Natural killer cell (primary cell): ENCODE measurements at regions not wholly inside any gene's neighbourhood (a gene's known extent, or its start where the extent isn't known, plus 50 kb on each side); places are given as distances from the start of the nearest gene placed in this dataset.
"Not testable (repeated sequence)": the region's sequence is repeated elsewhere in the genome, so short reads cannot be mapped to it uniquely, and the experiment has no call there.

Experiments
- ATAC-seq, 3 donors: fragments of 150-1000 bp in 2 of 3; fragments of 200-7000 bp in 1 of 3; cut with Tn5 transposase; 1 replicate in 1 of 3; 2 replicates in 2 of 3; pipeline ENCODE4 v1.10.0; 2021; ENCODE audit warnings: mild to moderate bottlenecking in 2 of 3, moderate library complexity in 2 of 3
- DNase-seq, 2 donors: peaks; one replicate each; pipeline versions ENCODE4 v3.0.0 to v3.0.0-alpha.2; 2013 to 2021; ENCODE audit warnings: mixed read lengths in 1 of 2
- H3K27ac ChIP-seq: one replicate; pipeline ENCODE4 v1.5.1; 2013; ENCODE audit warnings: mild to moderate bottlenecking, low read length
- H3K27me3 ChIP-seq: one replicate; pipeline ENCODE4 v1.6.1; 2013; ENCODE audit warnings: low read length; ENCODE audit not compliant: control insufficient read depth, insufficient read depth
- H3K36me3 ChIP-seq: one replicate; pipeline ENCODE4 v1.6.1; 2013; ENCODE audit warnings: low read length; ENCODE audit not compliant: control insufficient read depth, insufficient read depth
- H3K4me1 ChIP-seq: one replicate; pipeline ENCODE4 v1.6.1; 2013; ENCODE audit warnings: low read length; ENCODE audit not compliant: control insufficient read depth, insufficient read depth
- H3K4me3 ChIP-seq: one replicate; pipeline ENCODE4 v1.5.1; 2013; ENCODE audit warnings: low read length
- H3K9me3 ChIP-seq: one replicate; pipeline ENCODE4 v1.6.1; 2013; ENCODE audit warnings: low read length; ENCODE audit not compliant: control insufficient read depth, insufficient read depth
- H3K27ac Mint-ChIP-seq, 2 donors: one replicate each; pipeline ENCODE4 v1.8.0; 2022; ENCODE audit warnings: mild to moderate bottlenecking in 2 of 2, mixed read lengths in 2 of 2, moderate library complexity in 1 of 2
- H3K27me3 Mint-ChIP-seq, 2 donors: one replicate each; pipeline ENCODE4 v1.8.0; 2022; ENCODE audit warnings: low read depth in 2 of 2, mixed read lengths in 2 of 2
- H3K36me3 Mint-ChIP-seq: one replicate; pipeline ENCODE4 v1.8.0; 2022; ENCODE audit warnings: mixed read lengths
- H3K4me1 Mint-ChIP-seq, 2 donors: one replicate each; pipeline ENCODE4 v1.8.0; 2022; ENCODE audit warnings: mixed read lengths in 2 of 2
- H3K4me3 Mint-ChIP-seq: one replicate; pipeline ENCODE4 v1.8.0; 2022; ENCODE audit warnings: mild to moderate bottlenecking, moderate library complexity, mixed read lengths
- H3K9me3 Mint-ChIP-seq, 2 donors: one replicate each; pipeline ENCODE4 v1.8.0; 2022; ENCODE audit warnings: mixed read lengths in 2 of 2
- WGBS: methylation state at CpG from one replicate; pipeline ENCODE4 v1.1.7; 2013; ENCODE audit warnings: missing lambda C conversion rate; ENCODE audit not compliant: insufficient coverage; 5-methylcytosine and 5-hydroxymethylcytosine counted together
- intact Hi-C: fragments of 100-400 bp; cut with micrococcal nuclease; formaldehyde crosslinking; loops from one replicate; pipeline ENCODE4 v1.14.2; 2022
- TF ChIP-seq, protein P1 (sequence below): fragments of 200-600 bp; IDR thresholded peaks from one replicate; pipeline ENCODE4 v1.8.0; 2022; ENCODE audit warnings: antibody characterized with exemption

DNA sequence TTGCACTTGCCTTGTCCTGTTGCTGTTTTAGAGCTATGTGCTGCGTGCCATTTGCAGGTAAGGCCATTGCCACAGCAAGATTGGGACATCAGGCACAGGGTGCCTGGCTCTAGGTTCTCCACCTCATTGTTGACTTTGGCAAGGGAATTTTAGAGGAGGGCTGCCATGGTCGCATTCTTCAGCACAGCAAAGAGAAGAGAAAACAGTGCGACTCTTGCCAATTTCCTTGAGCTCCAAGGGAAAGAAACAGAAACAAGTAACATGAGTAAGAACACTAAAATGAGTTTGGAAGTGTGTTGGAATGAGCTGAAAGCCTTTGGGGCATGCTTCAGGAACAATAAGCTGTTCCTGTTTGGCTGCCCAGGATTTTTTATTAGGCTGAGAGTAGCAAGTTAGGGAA lies 188.1 kb upstream of the IL12B start:
- WGBS = 91% methylated on average over 3 of the region's 3 CpGs
- Histone ChIP-seq H3K4me1 (no peaks in the 10 kb centered on the region), H3K27ac (no peak overlapping the region), H3K4me3 (no peak overlapping the region), H3K9me3 (no peaks in the 10 kb centered on the region), H3K36me3 (no peaks in the 10 kb centered on the region), H3K27me3 (no peaks in the 10 kb centered on the region)
- no peaks in the 10 kb centered on the region for H3K36me3 Mint-ChIP-seq
- TF ChIP-seq, protein P1, sequence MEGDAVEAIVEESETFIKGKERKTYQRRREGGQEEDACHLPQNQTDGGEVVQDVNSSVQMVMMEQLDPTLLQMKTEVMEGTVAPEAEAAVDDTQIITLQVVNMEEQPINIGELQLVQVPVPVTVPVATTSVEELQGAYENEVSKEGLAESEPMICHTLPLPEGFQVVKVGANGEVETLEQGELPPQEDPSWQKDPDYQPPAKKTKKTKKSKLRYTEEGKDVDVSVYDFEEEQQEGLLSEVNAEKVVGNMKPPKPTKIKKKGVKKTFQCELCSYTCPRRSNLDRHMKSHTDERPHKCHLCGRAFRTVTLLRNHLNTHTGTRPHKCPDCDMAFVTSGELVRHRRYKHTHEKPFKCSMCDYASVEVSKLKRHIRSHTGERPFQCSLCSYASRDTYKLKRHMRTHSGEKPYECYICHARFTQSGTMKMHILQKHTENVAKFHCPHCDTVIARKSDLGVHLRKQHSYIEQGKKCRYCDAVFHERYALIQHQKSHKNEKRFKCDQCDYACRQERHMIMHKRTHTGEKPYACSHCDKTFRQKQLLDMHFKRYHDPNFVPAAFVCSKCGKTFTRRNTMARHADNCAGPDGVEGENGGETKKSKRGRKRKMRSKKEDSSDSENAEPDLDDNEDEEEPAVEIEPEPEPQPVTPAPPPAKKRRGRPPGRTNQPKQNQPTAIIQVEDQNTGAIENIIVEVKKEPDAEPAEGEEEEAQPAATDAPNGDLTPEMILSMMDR = no peak
- no peak overlapping the region for H3K27ac Mint-ChIP-seq
- no peak for DNase-seq
- peaks cover 6 to 7% of the 10 kb centered on the region in 2 donors for H3K4me1 Mint-ChIP-seq
- no peak for ATAC-seq
- no peak overlapping the region for H3K4me3 Mint-ChIP-seq
- intact Hi-C loops = no loop called here
- peaks cover 13 to 17% of the 10 kb centered on the region in 2 donors for H3K27me3 Mint-ChIP-seq
- H3K9me3 Mint-ChIP-seq = no peaks in the 10 kb centered on the region

DNA sequence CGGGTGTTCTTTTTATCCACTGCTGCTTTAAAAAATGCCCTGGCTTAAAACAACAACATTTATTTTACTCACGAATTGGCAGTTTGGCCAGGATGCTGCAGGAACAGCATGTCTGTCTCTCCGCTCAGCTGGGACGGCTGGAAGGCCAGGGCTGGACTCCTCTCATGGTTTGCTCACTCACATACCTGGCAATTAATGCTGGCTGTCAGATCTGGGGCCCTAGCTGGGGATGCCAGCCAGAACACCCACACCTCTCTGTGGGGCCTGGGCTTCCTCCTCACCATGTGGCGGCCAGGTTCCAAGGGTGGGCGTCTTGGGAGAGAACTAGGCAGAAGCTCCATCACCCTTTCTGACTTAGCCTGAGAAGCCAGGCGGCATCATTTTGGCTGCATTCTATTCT lies 189.1 kb upstream of the IL12B start:
- no peak overlapping the region for H3K27ac Mint-ChIP-seq
- no peak overlapping the region for H3K27ac ChIP-seq
- intact Hi-C loops = no loop called here
- no peaks in the 10 kb centered on the region for H3K36me3 ChIP-seq
- no peaks in the 10 kb centered on the region for H3K36me3 Mint-ChIP-seq
- 75% methylated on average over 7 of the region's 7 CpGs for WGBS
- no peaks in the 10 kb centered on the region for H3K27me3 ChIP-seq
- TF ChIP-seq, protein P1 = no peak
- no peaks in the 10 kb centered on the region for H3K4me1 ChIP-seq
- DNase-seq = no peak
- no peaks in the 10 kb centered on the region for H3K9me3 Mint-ChIP-seq
- H3K27me3 Mint-ChIP-seq = peaks cover 10 to 17% of the 10 kb centered on the region in 2 donors
- ATAC-seq = no peak
- H3K9me3 ChIP-seq = no peaks in the 10 kb centered on the region
- H3K4me3 Mint-ChIP-seq = no peak overlapping the region
- H3K4me1 Mint-ChIP-seq = peaks cover 6 to 7% of the 10 kb centered on the region in 2 donors
- no peak overlapping the region for H3K4me3 ChIP-seq

DNA sequence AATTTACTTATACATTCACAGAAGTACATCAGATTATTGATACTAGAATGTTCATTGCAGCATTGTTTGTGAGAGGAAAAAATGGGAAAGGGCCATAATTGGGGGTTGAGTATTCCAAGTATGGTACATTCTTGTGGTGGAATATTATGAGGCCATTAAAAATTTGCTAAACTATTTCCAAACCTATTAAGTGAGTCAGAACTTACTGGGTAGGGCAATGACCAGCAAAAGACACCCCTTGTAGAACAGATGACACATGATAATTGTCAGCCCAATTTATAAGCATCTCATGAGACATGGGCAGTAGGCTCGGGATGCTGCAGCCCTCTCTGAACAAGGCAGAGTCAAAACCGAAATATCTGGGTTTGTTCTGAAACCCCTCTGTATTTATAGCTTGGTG lies 192.6 kb upstream of the IL12B start:
- Mint-ChIP-seq H3K9me3 (peaks cover 0 to 2% of the 10 kb centered on the region in 2 donors), H3K36me3 (no peaks in the 10 kb centered on the region), H3K4me3 (no peak overlapping the region), H3K27ac (no peak overlapping the region), H3K4me1 (no peaks in the 10 kb centered on the region), H3K27me3 (peaks cover 4 to 16% of the 10 kb centered on the region in 2 donors)
- no peak overlapping the region for H3K27ac ChIP-seq
- H3K36me3 ChIP-seq = no peaks in the 10 kb centered on the region
- H3K27me3 ChIP-seq = no peaks in the 10 kb centered on the region
- DNase-seq = no peak
- intact Hi-C loops = no loop called here
- H3K4me1 ChIP-seq = no peaks in the 10 kb centered on the region
- no peaks in the 10 kb centered on the region for H3K9me3 ChIP-seq
- TF ChIP-seq, protein P1 = no peak
- no peak for ATAC-seq
- 83% methylated on average over 1 of the region's 2 CpGs for WGBS
- H3K4me3 ChIP-seq = no peak overlapping the region

DNA sequence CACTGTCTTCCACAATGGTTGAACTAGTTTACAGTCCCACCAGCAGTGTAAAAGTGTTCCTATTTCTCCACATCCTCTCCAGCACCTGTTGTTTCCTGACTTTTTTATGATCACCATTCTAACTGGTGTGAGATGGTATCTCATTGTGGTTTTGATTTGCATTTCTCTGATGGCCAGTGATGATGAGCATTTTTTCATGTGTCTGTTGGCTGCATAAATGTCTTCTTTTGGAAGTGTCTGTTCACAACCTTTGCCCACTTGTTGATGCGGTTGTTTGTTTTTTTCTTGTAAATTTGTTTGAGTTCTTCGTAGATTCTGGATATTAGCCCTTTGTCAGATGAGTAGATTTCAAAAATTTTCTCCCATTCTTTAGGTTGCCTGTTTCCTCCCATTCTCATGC lies 194.0 kb upstream of the IL12B start:
- peaks cover 0 to 16% of the 10 kb centered on the region in 2 donors for H3K27me3 Mint-ChIP-seq
- H3K4me1 Mint-ChIP-seq, H3K27me3 ChIP-seq, ATAC-seq, H3K27ac ChIP-seq, H3K36me3 ChIP-seq, H3K4me3 Mint-ChIP-seq, H3K4me3 ChIP-seq, H3K36me3 Mint-ChIP-seq, H3K4me1 ChIP-seq, intact Hi-C loops, H3K9me3 ChIP-seq, DNase-seq, H3K9me3 Mint-ChIP-seq, H3K27ac Mint-ChIP-seq: not testable (repeated sequence)
- WGBS = 93% methylated on average over 2 of the region's 2 CpGs
